Sigmoid colon (tissue), 6 donors: ENCODE measurements at regions not wholly inside any gene's neighbourhood (a gene's known extent, or its start where the extent isn't known, plus 50 kb on each side); places are given as distances from the start of the nearest gene placed in this dataset.

Experiments
- DNase-seq: peaks from one replicate; pipeline ENCODE4 v3.0.0-alpha.2; 2019
- H3K27ac ChIP-seq, 4 donors: fragments of 200-600 bp; sonication (generic); one replicate each; pipeline ENCODE4 v1.5.1; 2016 to 2019; ENCODE audit warnings: mild to moderate bottlenecking in 1 of 4
- H3K27me3 ChIP-seq, 3 donors: fragments of 200-600 bp; sonication (generic); one replicate each; pipeline ENCODE4 v1.5.1; 2019; ENCODE audit warnings: mild to moderate bottlenecking in 1 of 3
- H3K36me3 ChIP-seq, 4 donors: fragments of 200-600 bp; sonication (generic); one replicate each; pipeline ENCODE4 v1.5.1; 2016 to 2019
- H3K4me1 ChIP-seq, 4 donors: fragments of 200-600 bp; sonication (generic); one replicate each; pipeline ENCODE4 v1.5.1; 2017 to 2019
- H3K4me3 ChIP-seq, 4 donors: fragments of 200-600 bp; sonication (generic); one replicate each; pipeline ENCODE4 v1.5.1; 2017 to 2019; ENCODE audit warnings: mild to moderate bottlenecking in 2 of 4, moderate library complexity in 1 of 4
- H3K9me3 ChIP-seq, 4 donors: fragments of 200-600 bp in 3 of 4; sonication (generic) in 3 of 4; one replicate each; pipeline versions ENCODE4 v1.5.1 to v1.6.1; 2013 to 2019
- EP300 ChIP-seq, 4 donors: sonication (generic); formaldehyde crosslinking; IDR thresholded peaks; one replicate each; pipeline ENCODE4 v1.6.1; 2017; ENCODE audit warnings: antibody characterized with exemption in 4 of 4
- POLR2A ChIP-seq, 2 donors: fragments of 450-650 bp; IDR thresholded peaks; one replicate each; pipeline ENCODE4 v1.6.1; 2016; ENCODE audit warnings: antibody characterized with exemption in 2 of 2, mild to moderate bottlenecking in 2 of 2, moderate library complexity in 2 of 2
- POLR2AphosphoS5 ChIP-seq, 4 donors: sonication (generic); formaldehyde crosslinking; IDR thresholded peaks; one replicate each; pipeline ENCODE4 v1.6.1; 2017; ENCODE audit warnings: antibody characterized with exemption in 4 of 4
- WGBS, 2 donors: extraction: QIAGEN DNeasy Blood & Tissue Kit; methylation state at CpG; one replicate each; pipeline ENCODE4 v1.1.7; 2013; 5-methylcytosine and 5-hydroxymethylcytosine counted together
- intact Hi-C: fragments of 100-400 bp; cut with DNase I; formaldehyde crosslinking; loops from one replicate; pipeline ENCODE4 v1.15.1; 2023
- TF ChIP-seq, protein P1 (sequence below), 4 experiments: fragments of 450-650 bp in 3 of 4; fragments of 200-600 bp in 1 of 4; IDR thresholded peaks; one replicate each; pipeline ENCODE4 v1.5.1; 2016 to 2019; ENCODE audit warnings: antibody characterized with exemption in 4 of 4, mild to moderate bottlenecking in 3 of 4, moderate library complexity in 2 of 4
- donor health status: healthy with polysubstance abuse.
- donor health status: healthy.

DNA sequence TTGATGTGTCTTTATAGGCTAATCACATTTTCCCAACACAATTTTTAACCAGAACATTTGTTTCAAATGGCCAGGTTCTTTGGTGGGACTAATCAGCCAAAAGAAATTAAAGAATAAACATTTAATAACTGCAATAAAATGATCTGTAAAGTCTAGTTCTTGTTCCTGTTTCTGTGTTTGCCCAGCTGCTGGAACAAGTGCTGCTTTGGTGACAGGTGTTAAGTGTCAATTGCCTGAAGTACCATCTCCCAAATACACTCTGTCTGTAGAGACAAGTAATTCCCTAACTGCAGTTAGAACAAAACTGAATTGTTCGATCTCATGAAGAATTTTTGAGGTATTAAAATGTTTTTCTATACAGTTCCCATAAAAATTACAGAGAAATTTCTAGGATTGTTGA lies 402.3 kb upstream of the CHD1 start:
- Histone ChIP-seq H3K4me1 (no peaks in the 10 kb centered on the region), H3K4me3 (no peak overlapping the region), H3K27ac (no peak overlapping the region), H3K9me3 (peaks cover 0 to 4% (median 0%) of the 10 kb centered on the region in 4 donors), H3K27me3 (no peaks in the 10 kb centered on the region), H3K36me3 (no peaks in the 10 kb centered on the region)
- TF ChIP-seq POLR2AphosphoS5 (IDR thresholded peaks at IDR 0.05) = no peak
- TF ChIP-seq POLR2A (IDR thresholded peaks at IDR 0.05) = no peak
- TF ChIP-seq, protein P1, sequence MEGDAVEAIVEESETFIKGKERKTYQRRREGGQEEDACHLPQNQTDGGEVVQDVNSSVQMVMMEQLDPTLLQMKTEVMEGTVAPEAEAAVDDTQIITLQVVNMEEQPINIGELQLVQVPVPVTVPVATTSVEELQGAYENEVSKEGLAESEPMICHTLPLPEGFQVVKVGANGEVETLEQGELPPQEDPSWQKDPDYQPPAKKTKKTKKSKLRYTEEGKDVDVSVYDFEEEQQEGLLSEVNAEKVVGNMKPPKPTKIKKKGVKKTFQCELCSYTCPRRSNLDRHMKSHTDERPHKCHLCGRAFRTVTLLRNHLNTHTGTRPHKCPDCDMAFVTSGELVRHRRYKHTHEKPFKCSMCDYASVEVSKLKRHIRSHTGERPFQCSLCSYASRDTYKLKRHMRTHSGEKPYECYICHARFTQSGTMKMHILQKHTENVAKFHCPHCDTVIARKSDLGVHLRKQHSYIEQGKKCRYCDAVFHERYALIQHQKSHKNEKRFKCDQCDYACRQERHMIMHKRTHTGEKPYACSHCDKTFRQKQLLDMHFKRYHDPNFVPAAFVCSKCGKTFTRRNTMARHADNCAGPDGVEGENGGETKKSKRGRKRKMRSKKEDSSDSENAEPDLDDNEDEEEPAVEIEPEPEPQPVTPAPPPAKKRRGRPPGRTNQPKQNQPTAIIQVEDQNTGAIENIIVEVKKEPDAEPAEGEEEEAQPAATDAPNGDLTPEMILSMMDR (IDR thresholded peaks at IDR 0.05) = no peak
- TF ChIP-seq EP300 (IDR thresholded peaks at IDR 0.05) = no peak
- WGBS, 2 donors = 6 to 42% methylated on average over 1 of the region's 1 CpG
- no peak for DNase-seq
- intact Hi-C loops = no loop called here

GRCh38 chr5:99320436-99320835 lies 391.6 kb upstream of the CHD1 start:
- 53 to 61% methylated on average over 5 of the region's 5 CpGs for WGBS, 2 donors
- Histone ChIP-seq H3K36me3 (no peaks in the 10 kb centered on the region), H3K27ac (no peak overlapping the region), H3K4me3 (no peak overlapping the region), H3K27me3 (no peaks in the 10 kb centered on the region), H3K4me1 (peaks cover 0 to 13% (median 8%) of the 10 kb centered on the region in 4 donors), H3K9me3 (no peaks in the 10 kb centered on the region)
- TF ChIP-seq EP300 (IDR thresholded peaks at IDR 0.05) (no peak), POLR2A (IDR thresholded peaks at IDR 0.05) (no peak), POLR2AphosphoS5 (IDR thresholded peaks at IDR 0.05) (no peak)
- TF ChIP-seq, protein P1 (IDR thresholded peaks at IDR 0.05) = no peak
- intact Hi-C loops = no loop called here
- no peak for DNase-seq

- no peaks in the 10 kb centered on the region for H3K36me3 ChIP-seq
- TF ChIP-seq, protein P1 (IDR thresholded peaks at IDR 0.05) = no peak
- TF ChIP-seq POLR2A (IDR thresholded peaks at IDR 0.05) (no peak), POLR2AphosphoS5 (IDR thresholded peaks at IDR 0.05) (no peak), EP300 (IDR thresholded peaks at IDR 0.05) (no peak)
- H3K4me1 ChIP-seq = peaks cover 0 to 13% (median 8%) of the 10 kb centered on the region in 4 donors
- H3K4me3 ChIP-seq = no peak overlapping the region
- DNase-seq = no peak
- H3K27ac ChIP-seq = no peak overlapping the region
- intact Hi-C loops = no loop called here
- H3K9me3 ChIP-seq = no peaks in the 10 kb centered on the region
- WGBS, 2 donors = 13 to 54% methylated on average over 4 of the region's 4 CpGs
- H3K27me3 ChIP-seq = no peaks in the 10 kb centered on the region
Measured at GRCh38 chr5:99317136-99317535, 388.3 kb upstream of the CHD1 start.

DNA sequence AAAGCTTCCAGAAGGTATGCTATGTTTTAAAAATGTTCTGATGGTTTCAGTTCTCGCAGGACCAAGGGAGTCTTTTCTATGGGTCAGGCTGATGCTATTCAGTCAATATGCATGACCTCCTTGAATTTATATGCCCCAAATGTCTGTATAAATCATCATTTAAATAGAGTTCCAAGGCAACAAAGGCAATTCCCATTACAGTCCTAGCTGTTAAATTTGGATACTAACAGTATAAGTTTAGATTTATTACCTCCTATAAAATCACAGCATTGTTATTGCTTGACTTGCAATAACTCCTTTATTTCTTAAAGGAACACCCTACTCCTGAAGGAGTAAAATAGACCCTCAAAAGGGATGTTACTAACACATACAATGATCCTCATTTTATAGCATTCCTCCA lies 387.7 kb upstream of the CHD1 start:
- intact Hi-C loops = no loop called here
- TF ChIP-seq POLR2AphosphoS5 (IDR thresholded peaks at IDR 0.05) = no peak
- Histone ChIP-seq H3K4me3 (no peak overlapping the region), H3K27ac (no peak overlapping the region), H3K9me3 (no peaks in the 10 kb centered on the region), H3K27me3 (no peaks in the 10 kb centered on the region), H3K36me3 (no peaks in the 10 kb centered on the region), H3K4me1 (peaks cover 0 to 13% (median 8%) of the 10 kb centered on the region in 4 donors)
- DNase-seq = no peak
- 22 to 73% methylated on average over 1 of the region's 1 CpG for WGBS, 2 donors

DNA sequence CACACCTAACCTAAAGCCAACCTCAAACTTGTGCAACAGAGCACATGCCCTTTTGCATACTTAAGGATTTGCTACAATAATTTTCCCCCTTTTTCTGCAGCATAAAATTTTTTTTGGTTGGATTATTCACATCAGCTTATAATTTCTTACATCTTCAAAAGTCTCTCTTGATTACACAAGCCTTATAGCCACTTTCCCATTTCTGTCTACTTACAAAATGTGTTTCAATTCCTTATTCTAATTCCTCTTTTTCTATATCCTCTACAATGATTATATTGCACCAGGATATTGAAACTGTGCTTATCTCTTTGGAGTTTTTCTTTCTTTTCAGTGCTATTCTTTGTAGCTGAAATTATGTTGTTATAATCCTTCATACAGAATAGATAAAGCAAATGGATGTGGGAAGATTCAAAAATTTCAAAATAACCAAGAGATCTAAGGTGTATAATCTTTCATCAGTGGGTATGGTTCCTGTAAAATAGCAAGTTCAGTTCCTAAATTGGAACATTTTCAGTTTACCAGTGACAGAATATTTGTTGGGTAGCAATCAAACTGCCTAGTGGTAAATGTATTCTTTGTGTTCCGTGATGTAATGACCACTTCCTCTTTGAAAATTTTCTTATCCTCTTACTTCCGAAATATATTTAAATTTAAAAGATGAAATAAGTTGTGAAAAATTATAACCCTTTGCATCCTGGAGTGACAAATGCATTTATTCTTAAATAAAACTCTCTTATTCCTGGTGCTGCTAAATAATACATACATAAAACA lies 386.8 kb upstream of the CHD1 start:
- Histone ChIP-seq H3K9me3 (no peaks in the 10 kb centered on the region), H3K4me3 (no peak overlapping the region), H3K4me1 (peaks cover 0 to 13% (median 8%) of the 10 kb centered on the region in 4 donors), H3K27ac (no peak overlapping the region), H3K36me3 (no peaks in the 10 kb centered on the region), H3K27me3 (no peaks in the 10 kb centered on the region)
- TF ChIP-seq EP300 (IDR thresholded peaks at IDR 0.05) (no peak), POLR2AphosphoS5 (IDR thresholded peaks at IDR 0.05) (no peak), POLR2A (IDR thresholded peaks at IDR 0.05) (no peak)
- TF ChIP-seq, protein P1 (IDR thresholded peaks at IDR 0.05) = no peak
- intact Hi-C loops = no loop called here
- 15 to 39% methylated on average over 2 of the region's 2 CpGs for WGBS, 2 donors
- no peak for DNase-seq
